HG03571 (cell line): ENCODE measurements at regions not wholly inside any gene's neighbourhood (a gene's known extent, or its start where the extent isn't known, plus 50 kb on each side); places are given as distances from the start of the nearest gene placed in this dataset.
"Not testable (repeated sequence)": the region's sequence is repeated elsewhere in the genome, so short reads cannot be mapped to it uniquely, and the experiment has no call there.

Experiments used
- ATAC-seq: cut with Tn5 transposase; IDR thresholded peaks from one replicate; pipeline ENCODE4 v1.9.1; 2021; ENCODE audit not compliant: unreplicated experiment

GRCh38 chr19:28150129-28150528, 1062.8 kb downstream of the UQCRFS1 start:
- ATAC-seq, result no peak

DNA sequence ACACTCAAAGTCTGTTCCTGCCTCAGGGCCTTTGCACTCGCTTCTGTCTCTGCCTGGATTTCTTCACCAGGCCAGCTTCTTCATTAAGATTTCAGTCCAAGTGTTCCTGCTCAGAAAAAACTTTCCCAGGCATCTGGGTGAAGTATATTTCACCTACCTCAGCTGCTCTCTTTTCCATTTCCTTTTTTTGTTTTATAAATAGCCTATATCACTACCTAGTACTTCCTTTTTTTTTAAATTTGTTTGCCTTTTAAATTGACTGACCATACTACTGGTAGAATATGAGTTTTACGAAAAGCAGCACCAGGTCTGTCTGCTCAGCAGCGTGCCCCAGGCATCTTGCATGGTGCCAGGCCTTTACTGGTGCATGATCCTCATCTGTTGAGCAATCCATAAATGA, 1064.4 kb downstream of the UQCRFS1 start:
- no peak for ATAC-seq

DNA sequence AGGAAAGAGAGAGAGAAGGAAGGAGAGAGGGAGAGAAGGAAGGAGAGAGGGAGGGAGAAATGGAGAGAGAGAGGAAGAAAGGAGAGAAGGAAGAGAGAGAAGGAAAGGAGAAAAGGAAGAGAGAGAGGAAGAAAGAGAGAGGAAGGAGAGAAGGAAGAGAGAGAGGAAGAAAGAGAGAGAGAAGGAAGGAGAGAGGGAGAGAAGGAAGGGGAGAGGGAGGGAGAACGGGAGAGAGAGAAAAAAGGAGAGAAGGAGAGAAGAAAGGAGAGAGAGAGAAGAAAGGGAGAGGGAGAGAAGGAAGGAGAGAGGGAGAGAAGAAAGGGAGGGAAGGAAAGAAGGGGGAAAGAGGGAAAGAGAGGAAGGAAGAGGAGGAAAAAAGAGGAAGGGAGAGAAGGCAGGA, 1070.7 kb downstream of the UQCRFS1 start:
- ATAC-seq, result no peak

DNA sequence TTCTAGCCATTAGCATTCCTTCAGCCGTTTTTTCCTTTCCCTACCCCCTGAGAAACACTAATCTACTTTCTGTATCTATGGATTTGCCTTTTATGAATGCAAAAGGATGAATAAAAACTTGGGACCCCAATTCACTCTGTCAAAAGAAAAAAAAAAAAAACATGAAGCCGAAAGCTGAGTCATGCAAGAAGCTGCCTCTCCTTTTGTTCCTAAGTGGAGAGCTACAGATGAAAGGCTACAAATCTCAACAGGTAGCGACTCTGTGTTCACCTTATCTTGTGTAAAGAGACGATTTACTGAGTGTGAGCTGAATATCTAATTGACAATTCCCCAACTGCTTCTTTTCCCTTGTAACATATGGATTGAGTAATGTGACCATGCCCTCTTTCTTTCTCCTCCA, 1072.8 kb downstream of the UQCRFS1 start:
- ATAC-seq, result no peak

- no peak for ATAC-seq
These were observed 1075.2 kb downstream of the UQCRFS1 start for GRCh38 chr19:28137772-28138171.

GRCh38 chr19:28136796-28137195, 1076.2 kb downstream of the UQCRFS1 start:
- no peak for ATAC-seq

DNA sequence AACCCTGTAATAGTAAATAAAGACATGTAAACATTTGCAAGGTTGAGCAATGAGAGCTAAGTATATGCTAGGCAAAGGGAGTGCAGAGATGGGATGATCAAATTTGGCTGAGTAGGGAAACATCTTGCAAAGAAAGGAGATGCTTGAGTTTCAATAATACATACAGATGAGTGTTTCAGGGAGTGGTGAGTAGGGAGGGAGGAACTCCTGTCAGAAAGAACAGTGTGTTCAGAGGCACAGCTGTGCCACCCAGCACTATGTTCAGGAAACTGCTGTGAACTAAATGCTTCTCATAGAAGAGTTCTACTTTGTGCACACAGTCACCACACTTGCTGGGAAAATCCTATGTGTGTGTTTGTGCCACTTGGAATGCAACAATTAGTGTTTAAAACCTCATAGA, 1077.1 kb downstream of the UQCRFS1 start:
- ATAC-seq, result no peak

DNA sequence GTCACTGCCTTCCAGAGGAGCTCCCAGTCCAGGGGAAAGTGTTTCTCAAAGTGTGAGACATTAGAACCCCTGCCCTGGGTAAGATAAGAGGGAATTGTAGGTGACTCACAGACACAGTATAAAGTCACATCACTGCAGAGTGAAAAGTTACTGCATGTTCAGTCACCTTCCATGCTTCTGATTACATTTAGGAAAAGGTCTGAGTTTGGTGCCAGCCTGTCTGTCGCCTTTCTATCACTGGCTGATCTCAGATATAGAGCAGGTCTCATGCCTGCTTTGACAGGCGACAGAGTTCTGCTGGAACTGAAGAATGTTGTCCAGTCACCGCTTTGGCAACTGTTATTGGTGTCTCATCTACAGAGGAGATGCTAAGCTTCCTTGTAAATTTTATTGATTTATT, 1078.6 kb downstream of the UQCRFS1 start:
- no peak for ATAC-seq

GRCh38 chr19:28130881-28131280, 1082.1 kb downstream of the UQCRFS1 start:
- ATAC-seq, result not testable (repeated sequence)

DNA sequence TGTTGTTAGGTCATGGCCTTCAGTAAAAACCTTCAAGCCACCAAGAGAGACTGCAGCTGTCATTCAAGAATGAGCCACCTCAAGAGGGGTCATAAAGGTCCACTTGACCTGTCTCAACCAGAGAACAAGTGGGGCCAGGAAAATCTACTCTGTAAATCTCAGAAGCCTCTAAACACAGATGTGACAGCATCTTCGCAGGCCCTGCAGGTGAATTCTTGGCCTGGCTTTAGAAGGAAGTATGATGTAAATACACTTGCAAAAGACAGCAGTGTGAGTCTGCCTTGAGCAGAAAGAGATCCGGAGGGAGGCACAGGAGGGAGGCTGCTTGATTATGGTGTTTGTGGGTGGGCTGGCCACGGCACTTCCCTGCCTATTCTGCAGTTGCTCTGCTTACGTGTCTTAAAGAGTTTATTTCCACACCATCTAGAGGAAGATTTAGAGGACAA, 1082.9 kb downstream of the UQCRFS1 start:
- ATAC-seq, result no peak

DNA sequence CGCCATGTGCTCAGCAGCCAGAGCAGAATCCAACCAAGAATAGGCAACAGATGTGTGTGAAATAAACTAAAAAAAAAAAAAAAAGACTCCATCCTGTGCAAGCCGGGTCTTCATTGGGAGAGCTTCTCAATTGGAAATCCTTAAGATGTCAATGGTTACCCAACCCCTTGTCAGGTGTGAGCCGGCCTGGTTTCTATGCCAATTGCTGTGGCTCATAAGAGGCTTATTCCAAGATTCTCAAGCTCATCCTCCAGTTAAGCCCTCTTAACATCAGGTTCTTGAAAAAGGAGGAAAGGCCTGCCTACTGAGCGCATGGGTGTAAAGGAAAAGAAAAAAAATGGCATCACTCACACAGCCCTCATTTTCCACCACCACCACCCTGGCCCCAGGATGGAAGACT, 1084.6 kb downstream of the UQCRFS1 start:
- no peak for ATAC-seq

DNA sequence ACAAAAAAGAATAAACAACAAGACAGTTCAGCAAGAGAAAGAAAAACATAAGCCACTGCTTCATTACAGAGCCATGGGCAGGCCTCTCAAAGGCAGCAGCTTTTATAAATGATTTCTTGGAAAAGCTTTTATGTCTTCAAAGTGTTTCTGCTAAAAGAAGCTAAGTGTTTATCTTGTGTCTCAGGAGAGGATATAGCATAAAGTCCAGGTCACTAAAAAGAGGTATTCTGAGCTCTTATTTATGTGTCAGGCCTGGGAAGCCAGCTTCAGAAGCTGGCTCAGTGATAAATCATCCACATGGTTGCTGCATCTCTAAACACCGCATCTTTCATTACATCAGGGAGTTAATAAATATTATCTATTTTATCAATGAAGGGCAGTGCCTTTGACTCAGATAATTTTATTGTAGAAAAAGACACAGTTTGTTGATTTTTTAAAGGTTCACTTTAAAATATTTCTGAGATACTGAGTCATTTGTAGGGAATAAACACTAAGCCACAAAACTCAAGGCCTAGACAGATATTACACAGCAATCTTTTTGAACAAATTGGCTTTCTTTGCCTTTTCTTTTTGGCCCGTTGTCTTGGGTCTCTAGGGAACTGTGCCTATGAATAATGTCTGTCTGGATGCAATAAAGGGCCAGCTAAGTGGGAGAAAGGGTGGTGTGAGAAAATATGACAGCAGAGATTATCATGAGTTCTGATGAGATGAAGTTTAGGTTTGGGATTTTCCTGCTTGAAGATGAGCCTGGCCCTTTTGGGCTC, 1086.6 kb downstream of the UQCRFS1 start:
- no peak for ATAC-seq

DNA sequence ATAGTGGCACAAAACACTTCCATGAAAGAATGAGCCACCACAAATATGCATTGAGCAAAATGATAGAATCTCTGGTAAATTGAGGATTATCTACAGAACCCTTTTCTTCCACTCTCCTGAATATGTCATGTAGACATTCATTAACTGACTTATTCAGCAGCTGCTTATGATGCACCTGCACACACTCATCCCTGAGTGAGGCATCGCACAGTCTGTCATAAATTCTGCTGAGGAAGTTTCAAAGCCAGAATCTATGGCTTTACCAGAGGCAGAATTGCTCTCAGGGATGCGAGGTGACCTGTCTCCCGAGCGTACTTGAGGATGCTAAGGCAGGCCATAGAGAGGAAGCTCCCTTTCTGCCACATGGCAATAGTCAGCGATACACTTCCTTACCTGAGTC, 1090.2 kb downstream of the UQCRFS1 start:
- no peak for ATAC-seq

GRCh38 chr19:28118235-28118634, 1094.7 kb downstream of the UQCRFS1 start:
- ATAC-seq, result no peak

DNA sequence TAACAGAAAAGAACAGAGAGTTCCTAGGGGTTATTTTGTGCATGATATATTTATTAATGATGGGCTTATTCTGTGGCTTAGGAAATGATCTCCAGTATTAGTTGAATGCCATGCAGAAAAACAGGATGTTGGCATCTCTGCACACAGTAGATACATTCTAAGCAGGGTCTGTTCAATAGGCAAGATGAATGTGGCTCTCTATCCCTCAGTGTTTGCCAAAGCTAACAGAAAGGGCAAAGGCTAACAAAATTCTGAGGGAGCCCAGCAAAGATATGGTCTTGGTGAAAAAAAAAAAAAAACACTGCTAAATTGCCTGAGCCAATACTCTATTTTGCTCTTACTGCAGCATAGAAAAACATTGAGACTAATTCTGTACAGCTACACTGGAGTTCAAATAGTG, 1095.8 kb downstream of the UQCRFS1 start:
- no peak for ATAC-seq

DNA sequence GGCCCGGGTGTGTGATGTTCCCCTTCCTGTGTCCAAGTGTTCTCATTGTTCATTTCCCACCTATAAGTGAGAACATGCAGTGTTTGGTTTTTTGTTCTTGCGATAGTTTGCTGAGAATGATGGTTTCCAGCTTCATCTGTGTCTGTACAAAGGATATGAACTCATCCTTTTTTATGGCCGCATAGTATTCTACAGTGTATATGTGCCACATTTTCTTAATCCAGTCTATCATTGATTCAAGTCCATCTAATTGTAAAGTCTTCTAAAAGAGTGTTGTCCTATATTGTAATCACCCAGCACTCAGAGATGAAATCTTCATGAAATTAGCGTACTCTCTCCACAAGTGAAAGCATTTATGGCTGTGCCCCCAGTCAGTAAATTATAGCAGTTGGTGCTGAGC, 1096.6 kb downstream of the UQCRFS1 start:
- not testable (repeated sequence) for ATAC-seq

DNA sequence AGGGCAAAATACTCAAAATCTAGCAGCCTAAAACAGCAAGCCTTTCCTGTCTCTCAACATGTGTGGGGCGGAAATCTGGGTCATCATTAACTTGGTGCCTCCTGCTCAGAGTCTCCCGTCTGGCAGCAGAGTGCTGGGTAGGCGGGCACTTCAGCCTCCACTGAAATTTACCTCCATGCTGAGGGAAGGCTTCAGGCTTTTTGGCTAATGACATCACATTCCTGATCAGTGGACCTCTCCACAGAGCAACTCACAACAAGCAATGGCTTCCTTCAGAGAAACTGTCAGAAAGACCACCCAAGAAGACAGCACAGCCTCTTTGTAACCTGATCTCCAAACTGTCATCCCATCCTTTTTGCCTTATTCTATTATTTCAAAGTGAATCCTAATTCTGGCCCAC, 1109.0 kb downstream of the UQCRFS1 start:
- ATAC-seq, result no peak

DNA sequence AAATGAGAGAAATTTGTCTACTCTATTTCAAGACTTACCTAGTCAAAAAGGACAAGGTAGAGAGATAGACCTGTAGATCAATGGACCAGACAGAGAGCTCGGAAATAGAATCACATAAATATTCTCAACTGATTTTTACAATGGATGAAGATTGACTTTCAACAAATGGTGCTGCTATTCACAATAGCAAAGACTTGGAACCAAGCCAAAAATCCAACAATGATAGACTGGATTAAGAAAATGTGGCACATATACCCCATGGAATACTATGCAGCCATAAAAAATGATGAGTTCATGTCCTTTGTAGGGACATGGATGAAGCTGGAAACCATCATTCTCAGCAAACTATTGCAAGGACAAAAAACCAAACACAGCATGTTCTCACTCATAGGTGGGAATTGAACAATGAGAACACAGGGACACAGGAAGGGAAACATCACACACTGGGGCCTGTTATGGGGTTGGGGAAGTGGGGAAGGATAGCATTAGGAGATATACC, 1128.2 kb downstream of the UQCRFS1 start:
- ATAC-seq, result not testable (repeated sequence)

- no peak for ATAC-seq
These were observed 1136.3 kb downstream of the UQCRFS1 start for GRCh38 chr19:28076628-28077027.

DNA sequence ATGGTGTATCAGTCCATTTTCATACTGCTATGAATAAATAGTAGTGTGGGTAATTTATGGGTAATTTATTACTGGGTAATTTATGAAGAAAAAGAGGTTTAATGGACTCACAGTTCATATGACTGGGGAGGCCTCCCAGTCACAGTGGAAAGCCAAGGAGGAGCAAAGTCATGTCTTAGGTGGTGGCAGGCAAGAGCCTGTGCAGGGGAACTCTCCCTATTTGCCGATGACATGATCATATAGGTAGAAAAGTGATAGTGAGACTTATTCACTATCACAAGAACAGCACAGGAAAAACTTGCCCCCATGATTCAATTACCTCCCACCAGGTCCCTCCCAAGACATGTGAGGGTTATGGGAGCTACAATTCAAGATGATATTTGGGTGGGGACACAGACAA, 1137.7 kb downstream of the UQCRFS1 start:
- no peak for ATAC-seq

- ATAC-seq, result no peak
These were observed 1138.2 kb downstream of the UQCRFS1 start for GRCh38 chr19:28074773-28075172.

DNA sequence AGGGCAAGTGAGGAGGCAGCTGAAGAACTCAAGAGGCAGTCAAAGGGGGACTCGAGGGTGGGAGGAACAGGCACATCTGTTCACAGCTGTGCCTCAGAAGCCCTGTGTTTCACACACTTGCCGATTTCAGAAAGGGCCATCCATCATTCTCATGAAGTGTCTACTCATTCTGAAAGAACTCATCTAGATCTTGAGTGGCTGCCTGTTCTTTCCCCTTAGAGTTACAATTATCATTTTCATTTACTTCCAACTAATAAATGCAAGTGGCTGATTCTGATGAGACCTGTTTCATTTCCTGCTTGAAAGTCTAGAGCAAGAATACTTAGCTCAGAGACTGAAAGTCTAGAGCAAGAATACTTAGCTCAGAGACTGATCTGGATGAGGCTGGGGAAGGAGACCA, 1145.1 kb downstream of the UQCRFS1 start:
- no peak for ATAC-seq

DNA sequence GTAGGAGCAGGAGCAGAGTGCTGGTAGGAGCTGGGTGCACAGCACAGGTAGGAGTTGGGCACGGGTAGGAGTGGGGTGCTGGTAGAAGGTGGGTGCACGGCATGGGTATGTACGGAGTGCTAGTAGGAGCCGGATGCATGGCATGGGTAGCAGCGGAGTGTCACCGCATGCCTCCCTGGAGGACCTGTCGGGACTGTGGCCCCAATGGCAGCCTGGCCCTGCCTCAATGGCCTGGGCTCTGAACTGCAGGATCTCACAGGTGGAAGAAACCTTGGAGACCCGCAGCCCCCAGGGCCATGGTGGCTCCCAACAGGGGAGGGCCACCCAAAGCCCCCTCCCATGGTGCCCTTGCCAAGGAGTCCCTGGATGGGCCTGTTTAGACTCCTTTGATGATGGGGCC, 1146.0 kb downstream of the UQCRFS1 start:
- no peak for ATAC-seq
